GM12875 (cell line): ENCODE measurements at regions not wholly inside any gene's neighbourhood (a gene's known extent, or its start where the extent isn't known, plus 50 kb on each side); places are given as distances from the start of the nearest gene placed in this dataset.

Experiments
- H3K4me3 ChIP-seq: one replicate; pipeline ENCODE4 v1.5.1; 2011; ENCODE audit warnings: low read depth, low read length, control low read depth
- TF ChIP-seq, protein P1 (sequence below): IDR thresholded peaks from 2 replicates; pipeline ENCODE4 v1.5.1; 2011; ENCODE audit warnings: low read depth, mild to moderate bottlenecking, control low read depth, inconsistent platforms, low read length, moderate library complexity, borderline replicate concordance; ENCODE audit not compliant: insufficient read depth

GRCh38 chr16:79758615-79759346 lies 158.2 kb upstream of the MAF start:
- TF ChIP-seq, protein P1, sequence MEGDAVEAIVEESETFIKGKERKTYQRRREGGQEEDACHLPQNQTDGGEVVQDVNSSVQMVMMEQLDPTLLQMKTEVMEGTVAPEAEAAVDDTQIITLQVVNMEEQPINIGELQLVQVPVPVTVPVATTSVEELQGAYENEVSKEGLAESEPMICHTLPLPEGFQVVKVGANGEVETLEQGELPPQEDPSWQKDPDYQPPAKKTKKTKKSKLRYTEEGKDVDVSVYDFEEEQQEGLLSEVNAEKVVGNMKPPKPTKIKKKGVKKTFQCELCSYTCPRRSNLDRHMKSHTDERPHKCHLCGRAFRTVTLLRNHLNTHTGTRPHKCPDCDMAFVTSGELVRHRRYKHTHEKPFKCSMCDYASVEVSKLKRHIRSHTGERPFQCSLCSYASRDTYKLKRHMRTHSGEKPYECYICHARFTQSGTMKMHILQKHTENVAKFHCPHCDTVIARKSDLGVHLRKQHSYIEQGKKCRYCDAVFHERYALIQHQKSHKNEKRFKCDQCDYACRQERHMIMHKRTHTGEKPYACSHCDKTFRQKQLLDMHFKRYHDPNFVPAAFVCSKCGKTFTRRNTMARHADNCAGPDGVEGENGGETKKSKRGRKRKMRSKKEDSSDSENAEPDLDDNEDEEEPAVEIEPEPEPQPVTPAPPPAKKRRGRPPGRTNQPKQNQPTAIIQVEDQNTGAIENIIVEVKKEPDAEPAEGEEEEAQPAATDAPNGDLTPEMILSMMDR = no peak
- no peak overlapping the region for H3K4me3 ChIP-seq

DNA sequence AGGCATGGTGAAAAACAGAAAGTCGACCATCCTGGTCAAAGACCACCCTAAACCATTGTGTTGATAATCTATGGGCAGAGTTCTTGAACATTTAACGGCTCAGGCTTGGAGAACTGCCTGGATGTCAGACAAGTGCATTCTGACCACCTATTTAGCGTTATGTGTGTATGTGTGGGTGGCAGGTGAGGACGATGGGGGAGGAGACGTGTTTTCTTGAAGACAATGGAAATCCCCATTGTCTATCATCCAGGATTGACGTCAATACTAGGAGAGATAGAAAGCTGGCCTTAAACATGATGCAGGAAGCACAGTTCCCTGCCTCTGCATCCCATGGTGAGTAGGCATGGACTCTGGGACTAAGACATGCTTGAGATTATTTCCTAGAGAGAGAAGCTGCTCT lies 157.4 kb upstream of the MAF start:
- H3K4me3 ChIP-seq = no peak overlapping the region
- TF ChIP-seq, protein P1 = no peak

DNA sequence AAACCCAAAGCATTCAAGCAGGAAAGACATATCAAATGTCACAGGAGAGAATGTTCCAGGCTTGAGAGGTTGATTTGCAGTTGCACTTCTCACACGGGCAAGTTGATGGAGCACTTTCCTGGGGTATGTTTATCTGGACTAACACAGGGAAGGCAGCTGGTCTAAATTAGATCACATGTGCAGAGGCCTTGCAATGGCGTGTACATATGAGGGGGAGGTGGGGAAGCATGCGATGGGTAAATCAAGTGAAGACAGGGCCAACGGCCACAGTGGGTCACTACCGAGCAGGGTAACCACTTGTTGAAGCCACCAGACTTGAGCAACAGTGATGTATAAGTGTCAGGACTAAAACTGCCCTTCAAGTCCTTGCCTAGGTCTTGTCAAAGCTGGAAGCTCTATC lies 156.6 kb upstream of the MAF start:
- H3K4me3 ChIP-seq = no peak overlapping the region
- TF ChIP-seq, protein P1 = no peak

DNA sequence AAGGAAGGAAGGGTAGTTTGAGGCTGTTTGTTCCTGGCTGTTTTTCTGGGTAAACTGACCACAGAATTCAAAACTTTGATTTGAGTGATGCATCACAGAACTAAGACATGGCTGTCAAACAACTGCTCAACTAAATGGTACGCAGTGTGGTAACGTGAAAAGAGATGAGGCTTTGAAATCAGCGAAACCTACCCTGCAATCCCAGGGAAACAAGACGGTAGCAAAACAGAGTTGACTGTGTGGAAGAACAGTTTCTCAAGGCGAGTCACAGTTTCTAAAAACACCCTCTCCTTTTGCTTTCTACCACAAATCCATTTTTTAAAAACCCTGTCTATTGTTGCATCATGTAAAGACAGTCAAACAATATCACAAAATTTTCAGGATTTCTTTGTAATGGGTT lies 156.0 kb upstream of the MAF start:
- no peak overlapping the region for H3K4me3 ChIP-seq
- TF ChIP-seq, protein P1 = no peak

DNA sequence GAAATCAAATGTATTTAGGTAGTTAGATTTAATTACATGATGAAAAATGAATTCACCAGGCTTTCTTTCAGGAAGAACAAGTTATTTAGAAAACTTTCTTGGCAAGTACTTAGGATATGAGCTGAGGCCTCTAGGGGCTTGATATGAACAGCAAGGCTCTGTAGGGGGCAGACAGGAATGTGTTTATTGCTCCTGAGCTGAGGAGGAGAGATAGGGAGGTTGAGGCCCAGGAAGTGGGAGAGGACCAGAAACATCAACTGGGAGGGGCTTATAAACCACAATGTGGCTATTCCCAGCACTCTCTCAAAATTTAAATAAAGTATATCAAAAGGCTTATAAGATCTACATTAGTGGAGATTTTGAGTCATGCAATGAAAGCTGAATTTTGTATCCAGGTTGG lies 154.0 kb upstream of the MAF start:
- H3K4me3 ChIP-seq = no peak overlapping the region
- TF ChIP-seq, protein P1 = no peak

- TF ChIP-seq, protein P1 = no peak
Observed at GRCh38 chr16:79754081-79754480, 153.5 kb upstream of the MAF start.

DNA sequence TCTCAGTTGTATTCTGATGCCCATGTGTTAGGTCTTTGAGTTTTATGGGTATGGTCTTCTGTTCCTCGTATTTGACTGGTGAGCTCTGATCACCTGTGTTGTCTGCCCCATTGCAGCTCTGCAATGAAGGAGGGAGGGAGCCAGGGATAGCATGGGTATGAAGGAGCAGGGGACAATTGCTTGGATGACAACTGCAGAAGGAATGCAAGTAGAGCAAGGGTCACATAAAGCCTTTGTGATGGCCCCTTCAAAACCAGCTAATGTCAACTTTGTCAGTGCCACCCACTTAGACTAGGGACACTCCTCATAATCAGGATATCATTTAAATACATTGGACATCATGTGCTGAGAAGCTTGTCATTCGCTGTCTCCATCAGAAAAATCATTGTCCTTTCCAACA lies 152.7 kb upstream of the MAF start:
- H3K4me3 ChIP-seq = no peak overlapping the region
- TF ChIP-seq, protein P1 = no peak

More at GRCh38 chr16:79754081-79754480, 153.5 kb upstream of the MAF start:
- H3K4me3 ChIP-seq = no peak overlapping the region
